ENCODE measurements at regions not wholly inside any gene's neighbourhood (a gene's known extent, or its start where the extent isn't known, plus 50 kb on each side); places are given as distances from the start of the nearest gene placed in this dataset.

GRCh38 chr1:63128556-63128955, 193.8 kb upstream of the FOXD3 start:
- Histone ChIP-seq H3K9ac (ENCODE audit: low read depth, low read length) (no peak overlapping the region), H3K4me1 (ENCODE audit: insufficient read depth, low read length) (peaks cover 4% of the 10 kb centered on the region; the same call in 1 of the 2 replicates), H3K9me3 (ENCODE audit: control insufficient read depth, insufficient read depth, low read length) (no peaks in the 10 kb centered on the region), H3K36me3 (ENCODE audit: insufficient read depth, low read length) (no peaks in the 10 kb centered on the region)

- peaks cover 4% of the 10 kb centered on the region; the same call in 1 of the 2 replicates for H3K4me1 ChIP-seq (ENCODE audit: insufficient read depth, low read length)
- H3K36me3 ChIP-seq (ENCODE audit: insufficient read depth, low read length): no peaks in the 10 kb centered on the region
- H3K9ac ChIP-seq (ENCODE audit: low read depth, low read length): no peak overlapping the region
- no peaks in the 10 kb centered on the region for H3K9me3 ChIP-seq (ENCODE audit: control insufficient read depth, insufficient read depth, low read length)
These were observed 193.2 kb upstream of the FOXD3 start for GRCh38 chr1:63129184-63129583.

GRCh38 chr1:63129855-63130254, 192.5 kb upstream of the FOXD3 start:
- Histone ChIP-seq H3K9ac (ENCODE audit: low read depth, low read length) (no peak overlapping the region), H3K36me3 (ENCODE audit: insufficient read depth, low read length) (no peaks in the 10 kb centered on the region), H3K9me3 (ENCODE audit: control insufficient read depth, insufficient read depth, low read length) (no peaks in the 10 kb centered on the region), H3K4me1 (ENCODE audit: insufficient read depth, low read length) (peaks cover 1% of the 10 kb centered on the region; the same call in 1 of the 2 replicates)

- Histone ChIP-seq H3K9ac (ENCODE audit: low read depth, low read length) (no peak overlapping the region), H3K36me3 (ENCODE audit: insufficient read depth, low read length) (no peaks in the 10 kb centered on the region), H3K4me1 (ENCODE audit: insufficient read depth, low read length) (no peaks in the 10 kb centered on the region), H3K9me3 (ENCODE audit: control insufficient read depth, insufficient read depth, low read length) (no peaks in the 10 kb centered on the region)
These were observed 187.7 kb upstream of the FOXD3 start for GRCh38 chr1:63134501-63135173.

GRCh38 chr1:63135174-63135512, 187.2 kb upstream of the FOXD3 start:
- Histone ChIP-seq H3K9me3 (ENCODE audit: control insufficient read depth, insufficient read depth, low read length) (no peaks in the 10 kb centered on the region), H3K36me3 (ENCODE audit: insufficient read depth, low read length) (no peaks in the 10 kb centered on the region), H3K4me1 (ENCODE audit: insufficient read depth, low read length) (no peaks in the 10 kb centered on the region), H3K9ac (ENCODE audit: low read depth, low read length) (no peak overlapping the region)

- no peaks in the 10 kb centered on the region for H3K36me3 ChIP-seq (ENCODE audit: insufficient read depth, low read length)
- H3K4me1 ChIP-seq (ENCODE audit: insufficient read depth, low read length): no peaks in the 10 kb centered on the region
- no peak overlapping the region for H3K9ac ChIP-seq (ENCODE audit: low read depth, low read length)
These were observed 186.6 kb upstream of the FOXD3 start for GRCh38 chr1:63135801-63136200.

DNA sequence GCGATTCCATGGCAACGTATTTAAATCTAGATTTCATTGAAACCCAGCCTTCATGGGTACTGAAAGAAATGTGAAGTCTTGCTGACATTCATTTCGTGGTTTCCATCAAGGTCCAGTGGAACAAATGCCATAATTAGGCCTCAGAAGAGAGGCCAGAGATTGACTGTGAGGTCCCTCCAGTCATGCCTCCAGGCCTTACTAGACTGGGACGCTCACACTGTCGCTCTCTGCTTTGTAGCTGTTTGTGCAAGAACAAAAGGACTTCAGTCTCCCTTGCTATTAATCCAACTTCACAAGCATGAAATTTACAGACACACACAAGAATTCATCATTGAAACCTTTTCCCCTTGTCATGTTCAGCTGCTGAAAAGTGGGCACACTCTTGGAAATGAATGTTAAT, 180.4 kb upstream of the FOXD3 start:
- Histone ChIP-seq H3K9ac (ENCODE audit: low read depth, low read length) (no peak overlapping the region), H3K9me3 (ENCODE audit: control insufficient read depth, insufficient read depth, low read length) (no peaks in the 10 kb centered on the region)

More at GRCh38 chr1:63135801-63136200, 186.6 kb upstream of the FOXD3 start:
- H3K9me3 ChIP-seq (ENCODE audit: control insufficient read depth, insufficient read depth, low read length): no peaks in the 10 kb centered on the region

DNA sequence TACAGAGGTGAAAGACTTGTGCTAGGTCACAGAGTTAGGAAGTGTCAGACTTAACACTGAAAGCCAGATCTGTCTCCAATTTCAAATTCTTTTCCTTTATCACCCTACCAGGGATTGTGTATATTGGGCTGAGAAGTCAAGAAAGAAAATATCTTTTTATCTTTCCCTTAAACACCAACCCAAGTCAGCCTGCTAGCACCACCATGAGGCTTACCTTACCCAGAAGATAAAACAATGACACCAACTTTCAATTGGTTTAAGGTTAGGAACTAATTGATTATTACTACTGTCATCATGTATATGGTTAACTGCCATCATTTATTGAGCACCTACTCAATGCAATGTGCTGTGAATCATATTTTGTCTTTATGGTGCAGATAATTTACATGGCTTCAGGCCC, 178.9 kb upstream of the FOXD3 start:
- Histone ChIP-seq H3K9me3 (ENCODE audit: control insufficient read depth, insufficient read depth, low read length) (no peaks in the 10 kb centered on the region), H3K36me3 (ENCODE audit: insufficient read depth, low read length) (no peaks in the 10 kb centered on the region), H3K4me1 (ENCODE audit: insufficient read depth, low read length) (no peaks in the 10 kb centered on the region), H3K9ac (ENCODE audit: low read depth, low read length) (no peak overlapping the region)

More for the DNA sequence above, 180.4 kb upstream of the FOXD3 start:
- no peaks in the 10 kb centered on the region for H3K36me3 ChIP-seq (ENCODE audit: insufficient read depth, low read length)
- no peaks in the 10 kb centered on the region for H3K4me1 ChIP-seq (ENCODE audit: insufficient read depth, low read length)

DNA sequence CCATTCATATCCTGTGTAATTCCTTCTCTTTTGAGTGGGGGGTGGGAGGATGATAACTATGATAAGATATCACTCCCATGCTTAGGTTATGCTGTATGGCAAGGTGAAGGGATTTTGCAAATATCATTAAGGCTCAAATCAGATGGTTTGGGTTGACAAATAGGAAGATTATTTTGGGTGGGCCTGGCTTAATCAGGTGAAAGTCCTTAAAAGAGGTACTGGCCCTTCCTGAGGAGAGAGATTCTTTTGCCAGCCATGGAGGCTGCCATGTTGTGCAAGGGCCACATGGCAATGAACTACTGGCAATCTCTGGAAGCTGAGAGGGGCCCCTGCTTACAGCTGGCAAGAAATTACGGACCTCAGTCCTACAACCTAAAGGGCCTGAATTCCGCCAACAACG, 174.6 kb upstream of the FOXD3 start:
- Histone ChIP-seq H3K4me1 (ENCODE audit: insufficient read depth, low read length) (no peaks in the 10 kb centered on the region), H3K9me3 (ENCODE audit: control insufficient read depth, insufficient read depth, low read length) (no peaks in the 10 kb centered on the region), H3K36me3 (ENCODE audit: insufficient read depth, low read length) (no peaks in the 10 kb centered on the region), H3K9ac (ENCODE audit: low read depth, low read length) (no peak overlapping the region)

DNA sequence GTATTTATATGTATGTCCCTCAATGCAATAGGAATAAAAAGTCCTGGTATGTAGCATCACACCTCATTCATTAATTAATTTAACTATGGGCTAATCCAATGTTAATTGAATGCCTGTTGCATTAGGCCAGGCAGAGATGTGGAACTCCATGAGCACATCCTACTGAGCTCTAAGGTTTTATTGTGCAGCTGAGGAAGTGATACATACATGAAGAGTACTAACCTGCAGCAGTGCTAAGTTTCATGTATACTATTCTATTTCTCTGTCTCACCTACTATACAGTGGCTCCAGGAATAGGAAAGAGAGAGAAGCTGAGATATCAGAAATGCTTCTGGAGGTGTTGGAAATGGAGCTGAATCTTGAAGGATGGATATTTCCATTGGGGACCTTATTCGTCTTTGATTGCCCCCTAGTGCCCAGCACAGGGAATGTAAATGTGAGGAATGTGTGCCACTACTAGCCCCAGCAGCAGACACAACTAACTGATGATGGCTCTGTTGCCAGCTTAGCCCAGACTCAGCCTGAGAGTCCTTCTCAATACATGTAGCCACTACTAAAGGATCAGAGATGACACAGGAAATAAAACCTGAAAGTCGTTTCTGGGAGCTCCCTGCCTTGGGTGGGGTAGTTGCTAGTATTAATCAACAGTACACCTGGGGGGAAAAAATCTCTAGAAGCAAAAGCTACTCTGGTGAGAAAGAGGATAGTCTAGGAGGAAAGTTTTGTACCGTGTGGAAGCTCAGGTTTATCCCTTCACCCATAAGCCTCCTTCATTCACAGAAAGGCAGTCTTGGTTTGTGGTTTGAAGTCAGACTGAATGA, 173.3 kb upstream of the FOXD3 start:
- H3K36me3 ChIP-seq (ENCODE audit: insufficient read depth, low read length): no peaks in the 10 kb centered on the region
- H3K9me3 ChIP-seq (ENCODE audit: control insufficient read depth, insufficient read depth, low read length): no peaks in the 10 kb centered on the region
- H3K9ac ChIP-seq (ENCODE audit: low read depth, low read length): no peak overlapping the region
- no peaks in the 10 kb centered on the region for H3K4me1 ChIP-seq (ENCODE audit: insufficient read depth, low read length)

- Histone ChIP-seq H3K9ac (ENCODE audit: low read depth, low read length) (no peak overlapping the region), H3K4me1 (ENCODE audit: insufficient read depth, low read length) (no peaks in the 10 kb centered on the region), H3K9me3 (ENCODE audit: control insufficient read depth, insufficient read depth, low read length) (no peaks in the 10 kb centered on the region), H3K36me3 (ENCODE audit: insufficient read depth, low read length) (no peaks in the 10 kb centered on the region)
These were observed 169.8 kb upstream of the FOXD3 start for GRCh38 chr1:63152572-63152971.

- H3K4me1 ChIP-seq (ENCODE audit: insufficient read depth, low read length): no peaks in the 10 kb centered on the region
- no peaks in the 10 kb centered on the region for H3K36me3 ChIP-seq (ENCODE audit: insufficient read depth, low read length)
- H3K9ac ChIP-seq (ENCODE audit: low read depth, low read length): no peak overlapping the region
- H3K9me3 ChIP-seq (ENCODE audit: control insufficient read depth, insufficient read depth, low read length): no peaks in the 10 kb centered on the region
These were observed 166.9 kb upstream of the FOXD3 start for GRCh38 chr1:63155437-63155836.

DNA sequence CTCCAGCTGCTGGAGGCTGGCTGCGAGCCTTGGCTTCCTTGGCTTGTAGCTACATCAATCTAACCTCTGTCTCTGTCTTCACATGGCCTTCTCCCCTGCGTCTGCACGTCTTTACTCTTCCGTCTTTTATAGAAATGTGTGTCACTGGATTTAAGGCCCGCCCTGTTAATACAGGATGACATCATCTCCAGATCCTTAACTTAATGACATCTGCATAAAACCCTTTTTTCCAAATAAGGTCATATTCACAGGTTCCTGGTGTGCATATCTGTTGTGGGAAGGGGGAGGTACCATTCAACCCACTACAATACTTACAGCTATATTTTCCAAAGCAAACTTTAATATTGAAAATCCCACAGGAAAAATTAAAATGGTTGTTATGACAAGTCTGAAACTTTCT, 165.3 kb upstream of the FOXD3 start:
- Histone ChIP-seq H3K36me3 (ENCODE audit: insufficient read depth, low read length) (no peaks in the 10 kb centered on the region), H3K9me3 (ENCODE audit: control insufficient read depth, insufficient read depth, low read length) (no peaks in the 10 kb centered on the region), H3K9ac (ENCODE audit: low read depth, low read length) (no peak overlapping the region), H3K4me1 (ENCODE audit: insufficient read depth, low read length) (no peaks in the 10 kb centered on the region)

- Histone ChIP-seq H3K4me1 (ENCODE audit: insufficient read depth, low read length) (no peaks in the 10 kb centered on the region), H3K9ac (ENCODE audit: low read depth, low read length) (no peak overlapping the region), H3K9me3 (ENCODE audit: control insufficient read depth, insufficient read depth, low read length) (no peaks in the 10 kb centered on the region), H3K36me3 (ENCODE audit: insufficient read depth, low read length) (no peaks in the 10 kb centered on the region)
These were observed 153.3 kb upstream of the FOXD3 start for GRCh38 chr1:63169057-63169456.

DNA sequence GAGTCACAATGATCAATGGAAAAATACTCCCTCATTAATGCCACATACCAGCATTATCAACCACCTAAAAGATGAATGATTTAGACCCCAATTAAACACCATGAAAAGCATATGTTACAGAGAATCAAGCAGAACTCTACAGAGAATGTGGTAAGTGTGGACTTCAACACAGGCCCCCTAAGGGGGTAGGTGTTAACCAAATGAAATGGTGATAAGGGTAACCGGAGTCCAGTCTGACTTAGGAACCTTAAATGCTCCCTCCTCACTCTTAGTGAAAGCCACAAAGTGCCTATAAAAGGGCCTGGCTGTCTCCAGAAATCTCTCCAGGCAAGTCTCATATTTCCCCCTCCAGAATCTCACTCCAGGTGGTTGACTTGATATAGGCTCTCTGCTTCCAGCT, 149.2 kb upstream of the FOXD3 start:
- Histone ChIP-seq H3K4me1 (ENCODE audit: insufficient read depth, low read length) (no peaks in the 10 kb centered on the region), H3K36me3 (ENCODE audit: insufficient read depth, low read length) (no peaks in the 10 kb centered on the region), H3K9ac (ENCODE audit: low read depth, low read length) (no peak overlapping the region), H3K9me3 (ENCODE audit: control insufficient read depth, insufficient read depth, low read length) (no peaks in the 10 kb centered on the region; the same call in 1 of the 2 replicates)

Data from ES-I3 (cell line).